GM21515 (cell line): ENCODE measurements at regions not wholly inside any gene's neighbourhood (a gene's known extent, or its start where the extent isn't known, plus 50 kb on each side); places are given as distances from the start of the nearest gene placed in this dataset.
A peak's percentile ranks its signal among the peaks of the same experiment; 100 is the strongest.
"Not testable (repeated sequence)": the region's sequence is repeated elsewhere in the genome, so short reads cannot be mapped to it uniquely, and the experiment has no call there.

Experiments used
- ATAC-seq: cut with Tn5 transposase; IDR thresholded peaks from one replicate; pipeline ENCODE4 v1.9.1; 2021; ENCODE audit not compliant: unreplicated experiment

DNA sequence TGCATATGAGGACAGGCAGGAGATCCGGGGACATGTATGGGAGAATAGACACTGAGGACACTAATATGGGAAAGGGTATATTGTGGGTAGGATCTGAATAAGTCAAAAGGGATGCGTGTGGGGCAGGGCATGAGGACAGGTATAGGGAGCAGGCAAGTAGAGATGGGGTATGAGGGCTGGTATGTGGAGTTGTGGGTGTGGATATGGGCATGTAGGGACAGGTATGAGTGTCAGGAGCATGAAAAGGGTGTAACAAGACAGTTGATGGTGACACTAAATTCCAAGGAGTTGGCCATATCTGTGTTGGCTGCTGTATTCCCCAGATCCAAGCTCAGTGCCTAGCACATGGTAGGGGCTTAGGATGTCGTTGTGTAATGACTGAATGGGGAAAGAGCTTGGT, 84.4 kb upstream of the PAX2 start:
- ATAC-seq, result no peak

- ATAC-seq, result no peak
These were observed 83.9 kb upstream of the PAX2 start for GRCh38 chr10:100661520-100661919.

DNA sequence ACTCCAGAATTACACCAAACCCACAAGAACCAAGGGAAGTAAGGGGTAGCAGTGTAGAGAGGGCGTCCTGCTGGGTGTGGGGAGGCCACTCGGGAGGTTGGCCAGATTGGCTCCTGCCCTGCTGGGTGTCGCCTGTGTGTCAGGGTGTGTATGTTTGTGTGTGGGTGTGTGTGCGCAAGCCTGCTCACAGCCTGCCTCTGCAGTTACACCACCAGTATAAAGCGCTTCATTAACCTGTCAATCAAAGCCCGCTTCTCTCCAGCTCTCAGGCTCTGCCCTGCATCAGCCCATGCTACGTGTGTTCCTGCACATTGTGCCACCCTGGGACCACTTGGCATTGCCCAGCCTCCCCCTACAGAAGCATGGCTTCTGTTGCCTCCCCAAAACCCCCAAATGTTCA, 83.3 kb upstream of the PAX2 start:
- no peak for ATAC-seq

GRCh38 chr10:100664316-100665149, 80.8 kb upstream of the PAX2 start:
- no peak for ATAC-seq

GRCh38 chr10:100666634-100667033, 78.7 kb upstream of the PAX2 start:
- ATAC-seq, result not testable (repeated sequence)

GRCh38 chr10:100669616-100670015, 75.8 kb upstream of the PAX2 start:
- no peak for ATAC-seq

- ATAC-seq, result no peak
These were observed 75.0 kb upstream of the PAX2 start for GRCh38 chr10:100670368-100670767.

DNA sequence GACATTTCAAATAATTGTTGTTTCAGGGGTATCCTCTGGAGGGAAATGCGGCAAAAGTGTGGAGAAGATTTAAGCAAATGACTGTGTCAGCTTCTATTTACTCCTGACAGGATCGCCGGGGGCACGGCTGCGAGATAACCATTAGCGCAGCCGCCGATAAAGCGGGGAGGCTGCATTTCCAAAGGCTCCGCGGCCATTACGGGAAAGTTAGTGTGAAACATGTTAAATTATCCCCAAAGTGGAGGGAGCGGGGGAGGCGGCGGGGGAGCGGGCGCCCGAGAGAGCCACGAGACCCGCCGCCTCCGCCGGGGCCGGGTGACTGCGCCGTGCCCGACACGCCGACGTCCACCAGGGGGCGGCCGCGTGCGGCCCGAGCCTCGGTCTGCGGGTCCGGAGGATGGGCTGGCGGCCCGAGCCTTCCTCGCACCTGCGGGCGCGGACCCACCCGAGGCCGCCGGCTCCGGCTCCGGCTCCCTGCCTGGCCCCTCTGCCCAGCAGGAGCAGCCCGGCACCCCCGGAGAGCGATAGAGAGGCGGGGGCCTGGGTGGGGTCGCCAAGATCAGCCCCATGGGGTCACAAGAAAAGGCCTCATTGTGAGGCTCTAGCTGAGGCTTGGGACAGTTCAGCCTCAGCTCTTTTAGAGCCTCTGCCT, 74.4 kb upstream of the PAX2 start:
- peak; percentile 54 for ATAC-seq

- ATAC-seq, result no peak
These were observed 73.2 kb upstream of the PAX2 start for GRCh38 chr10:100672199-100672598.

- ATAC-seq, result no peak
These were observed 68.0 kb upstream of the PAX2 start for GRCh38 chr10:100677290-100677945.

DNA sequence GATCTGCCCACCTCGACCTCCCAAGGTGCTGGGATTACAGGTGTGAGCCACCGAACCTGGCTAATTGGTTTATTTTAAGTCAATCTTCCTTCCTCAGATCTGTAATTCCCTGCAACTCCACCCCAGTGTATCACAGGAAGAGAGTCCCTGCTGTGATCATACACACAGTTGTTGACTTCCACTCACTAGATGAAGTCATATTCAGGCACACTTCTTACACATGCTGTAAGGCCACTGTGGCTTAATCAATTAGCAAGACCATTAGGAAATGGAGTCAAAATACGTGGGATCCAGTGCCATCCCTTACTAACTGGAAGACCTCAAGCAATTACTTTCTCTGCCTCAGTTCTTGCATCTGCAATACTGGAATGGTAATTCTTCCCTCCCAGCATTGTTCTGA, 66.1 kb upstream of the PAX2 start:
- ATAC-seq, result no peak

- no peak for ATAC-seq
These were observed 62.4 kb upstream of the PAX2 start for GRCh38 chr10:100683004-100683403.

GRCh38 chr10:100683545-100684300, 61.7 kb upstream of the PAX2 start:
- no peak for ATAC-seq

- ATAC-seq, result no peak
These were observed 60.6 kb upstream of the PAX2 start for GRCh38 chr10:100684688-100685235.

GRCh38 chr10:100685331-100685730, 60.1 kb upstream of the PAX2 start:
- ATAC-seq, result no peak

- ATAC-seq, result no peak
These were observed 58.0 kb upstream of the PAX2 start for GRCh38 chr10:100687143-100688003.

- ATAC-seq, result no peak
These were observed 57.2 kb upstream of the PAX2 start for GRCh38 chr10:100688201-100688600.

DNA sequence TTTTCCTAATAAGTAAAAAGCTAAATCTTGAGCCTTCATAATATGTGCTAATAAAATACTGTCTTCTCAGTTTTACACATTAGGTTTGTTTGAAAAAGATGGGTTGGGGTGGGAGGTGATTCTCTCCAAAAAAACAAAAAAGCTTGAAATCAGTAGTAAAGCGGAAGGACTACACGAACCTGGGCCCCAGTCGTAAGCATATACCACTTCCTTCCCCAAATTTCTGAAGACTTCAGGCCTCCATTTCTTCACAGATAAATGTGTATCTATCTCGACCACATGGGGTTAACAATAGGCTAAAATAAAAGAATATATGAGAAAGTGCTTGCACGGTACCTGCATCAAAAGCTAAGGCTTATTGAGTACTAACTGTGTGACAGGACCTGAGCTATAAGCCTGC, 51.6 kb upstream of the PAX2 start:
- ATAC-seq, result no peak
